Ammon's horn (tissue), 1 donor: ENCODE measurements at regions not wholly inside any gene's neighbourhood (a gene's known extent, or its start where the extent isn't known, plus 50 kb on each side); places are given as distances from the start of the nearest gene placed in this dataset.
"Not testable (repeated sequence)": the region's sequence is repeated elsewhere in the genome, so short reads cannot be mapped to it uniquely, and the experiment has no call there.

Experiments used
- DNase-seq: peaks from one replicate; pipeline ENCODE4 v3.0.0-alpha.2; 2016; ENCODE audit warnings: low spot score

DNA sequence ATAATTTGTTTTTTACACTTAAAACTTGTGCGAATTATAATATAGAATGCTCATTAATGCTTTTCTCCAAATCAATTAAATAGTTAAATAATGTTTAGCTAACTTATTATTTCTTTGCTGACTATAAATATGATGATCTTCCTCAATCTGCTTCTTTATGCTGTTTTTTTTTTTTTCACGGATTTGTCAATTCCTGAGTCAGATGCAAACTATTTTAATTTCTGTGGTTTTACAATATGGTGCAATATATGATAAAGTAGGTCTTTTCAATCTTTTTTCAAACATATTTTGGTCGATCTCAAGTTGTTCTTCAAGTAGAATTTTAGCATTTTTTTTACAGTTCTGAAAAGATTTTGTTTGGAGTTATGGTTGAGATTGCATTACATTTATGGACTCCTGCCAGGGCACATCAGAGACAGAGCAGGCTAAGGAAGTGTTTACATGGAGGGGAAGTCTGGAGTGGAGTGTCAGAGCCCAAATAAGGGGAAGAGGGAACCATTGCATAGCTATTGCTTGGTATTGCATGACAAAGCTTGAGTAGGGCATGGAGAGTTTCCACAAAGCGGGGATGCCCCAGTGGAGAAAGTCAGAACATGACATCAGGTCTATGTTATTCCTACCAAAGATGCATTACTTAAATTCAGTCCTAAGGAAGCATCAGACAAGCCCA lies 204.4 kb downstream of the OTUD1 start:
- DNase-seq, result peak; percentile 44

GRCh38 chr10:23648618-23649017 lies 209.7 kb downstream of the OTUD1 start:
- DNase-seq, result no peak

DNA sequence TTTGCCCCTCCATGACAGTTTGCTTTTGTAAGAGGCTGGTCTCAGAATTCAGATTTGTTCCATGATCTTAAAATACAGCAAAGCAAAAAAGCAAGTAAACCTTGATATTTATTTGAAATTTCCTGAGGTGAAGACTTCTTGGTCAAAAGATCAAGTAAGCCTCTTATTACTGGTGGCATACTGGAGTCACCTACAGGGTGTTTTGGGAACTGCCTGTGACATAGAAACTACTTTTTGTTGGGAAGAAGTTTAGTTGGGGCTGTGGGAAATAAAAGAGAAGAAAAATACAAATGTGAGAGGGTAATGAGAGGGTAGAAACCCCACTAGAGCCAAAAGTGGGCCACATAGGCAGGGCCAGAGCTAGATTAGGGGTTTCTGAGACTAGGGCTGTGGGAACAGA lies 217.9 kb downstream of the OTUD1 start:
- DNase-seq, result no peak

- DNase-seq, result no peak
Observed at GRCh38 chr10:23657677-23658076, 218.8 kb downstream of the OTUD1 start.

- DNase-seq, result not testable (repeated sequence)
Observed at GRCh38 chr10:23671866-23672265, 233.0 kb downstream of the OTUD1 start.

- no peak for DNase-seq
Observed at GRCh38 chr10:23675585-23675984, 236.7 kb downstream of the OTUD1 start.

DNA sequence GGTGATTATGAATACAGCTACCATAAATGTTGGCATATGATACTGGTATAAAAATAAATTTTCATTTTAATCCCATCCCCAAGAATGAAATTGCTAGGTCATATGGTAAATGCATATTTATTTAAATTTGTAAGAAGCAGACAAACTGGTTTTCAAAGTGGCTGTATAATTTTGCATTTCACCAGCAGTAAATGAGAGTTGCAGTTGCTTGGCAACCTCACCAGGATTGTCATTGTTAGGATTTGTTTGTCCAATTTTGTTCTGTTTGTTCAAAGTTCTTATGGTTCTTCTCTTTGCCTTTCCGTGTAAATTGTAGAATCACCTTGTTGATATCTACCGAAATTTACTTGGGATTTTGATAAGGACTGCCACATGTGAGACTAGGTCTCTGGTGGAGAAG lies 237.4 kb downstream of the OTUD1 start:
- DNase-seq, result no peak

DNA sequence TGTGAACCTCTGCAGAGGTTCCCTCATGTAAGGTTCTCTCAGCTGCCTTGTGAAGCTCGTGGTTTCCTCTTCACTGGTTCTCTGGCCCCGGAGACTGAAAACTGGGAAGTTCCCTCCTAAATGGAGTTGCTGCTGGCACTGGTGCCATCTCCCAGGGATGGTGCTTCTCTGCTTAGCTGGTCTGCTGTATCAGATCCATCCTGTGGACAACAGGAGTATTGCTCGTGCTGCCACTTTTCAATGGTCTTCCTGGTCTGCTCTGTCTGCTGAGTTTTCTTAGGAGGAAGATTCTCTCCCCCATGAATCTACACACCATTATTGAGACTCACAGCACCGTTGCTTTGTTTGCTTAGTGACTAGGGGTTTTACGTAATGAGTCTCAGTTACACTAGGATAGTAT lies 247.8 kb downstream of the OTUD1 start:
- no peak for DNase-seq

DNA sequence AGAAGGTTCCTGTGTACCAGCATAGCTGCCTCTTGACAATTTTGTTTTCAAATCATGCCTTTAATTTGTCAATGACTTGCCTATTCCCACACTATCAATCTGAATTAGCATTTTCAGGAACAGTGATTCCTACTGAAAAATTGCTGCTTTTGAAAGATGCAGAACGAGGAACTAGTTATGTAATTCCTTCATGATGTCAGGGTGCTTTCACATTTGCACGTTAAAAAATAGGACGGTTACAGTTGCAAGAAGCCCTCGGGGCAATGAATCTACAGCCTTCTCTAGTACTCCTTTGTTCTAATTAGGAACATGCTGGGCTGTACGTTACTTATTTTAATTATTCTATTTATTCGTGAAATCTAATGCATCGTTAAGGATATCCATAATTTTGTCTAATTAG lies 253.9 kb downstream of the OTUD1 start:
- no peak for DNase-seq

GRCh38 chr10:23693501-23693901 lies 254.6 kb downstream of the OTUD1 start:
- DNase-seq, result no peak

DNA sequence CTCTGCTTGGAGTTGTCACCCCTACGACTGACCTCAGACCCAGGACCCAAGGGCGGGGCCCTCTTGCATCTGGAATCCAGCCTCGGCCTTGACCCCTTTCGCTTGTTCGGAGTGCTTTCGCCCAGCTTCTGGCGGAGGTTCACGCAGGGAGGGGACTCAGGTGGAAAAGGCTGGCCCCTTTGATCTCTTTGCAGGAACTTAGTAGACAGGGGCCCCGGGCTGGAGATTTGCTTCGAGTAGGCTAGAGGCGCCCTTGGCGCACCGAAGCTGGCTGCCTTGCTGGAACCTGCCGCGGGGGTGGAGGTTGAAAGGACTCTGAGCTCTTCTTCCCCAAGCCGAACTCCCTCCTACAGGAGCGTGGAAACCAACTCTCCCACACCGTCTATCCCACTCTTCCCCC lies 255.1 kb downstream of the OTUD1 start:
- no peak for DNase-seq

GRCh38 chr10:23694446-23694920 lies 255.6 kb downstream of the OTUD1 start:
- DNase-seq, result peak; percentile 33

GRCh38 chr10:23694921-23695824 lies 256.3 kb downstream of the OTUD1 start:
- DNase-seq, result no peak

- DNase-seq, result no peak
Observed at GRCh38 chr10:23695825-23696420, 257.0 kb downstream of the OTUD1 start.

DNA sequence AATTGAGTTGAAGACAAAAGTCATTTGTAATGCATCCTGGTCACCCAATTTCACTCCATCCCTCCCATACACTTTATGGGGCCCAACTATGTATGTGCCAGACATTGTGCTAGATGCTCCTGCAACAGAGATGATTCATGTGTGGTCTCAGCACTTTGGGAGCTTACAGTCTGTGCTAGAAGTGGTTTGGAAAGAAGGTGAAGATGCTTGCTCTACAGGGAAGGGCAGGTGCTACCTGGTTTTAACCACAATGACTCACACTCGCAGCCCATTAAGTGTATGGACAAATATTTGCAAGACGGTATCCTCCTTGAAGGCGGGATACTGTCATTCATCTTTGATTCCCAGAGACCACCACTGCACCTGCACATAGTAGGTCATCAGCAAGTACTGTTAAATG lies 257.6 kb downstream of the OTUD1 start:
- DNase-seq, result no peak

- peak; percentile 80 for DNase-seq
Observed at GRCh38 chr10:23702977-23703414, 264.1 kb downstream of the OTUD1 start.

GRCh38 chr10:23715363-23715762 lies 276.5 kb downstream of the OTUD1 start:
- DNase-seq, result no peak

- DNase-seq, result no peak
Observed at GRCh38 chr10:23717913-23718312, 279.0 kb downstream of the OTUD1 start.

- peak; percentile 74 for DNase-seq
Observed at GRCh38 chr10:23718946-23719345, 280.1 kb downstream of the OTUD1 start.

DNA sequence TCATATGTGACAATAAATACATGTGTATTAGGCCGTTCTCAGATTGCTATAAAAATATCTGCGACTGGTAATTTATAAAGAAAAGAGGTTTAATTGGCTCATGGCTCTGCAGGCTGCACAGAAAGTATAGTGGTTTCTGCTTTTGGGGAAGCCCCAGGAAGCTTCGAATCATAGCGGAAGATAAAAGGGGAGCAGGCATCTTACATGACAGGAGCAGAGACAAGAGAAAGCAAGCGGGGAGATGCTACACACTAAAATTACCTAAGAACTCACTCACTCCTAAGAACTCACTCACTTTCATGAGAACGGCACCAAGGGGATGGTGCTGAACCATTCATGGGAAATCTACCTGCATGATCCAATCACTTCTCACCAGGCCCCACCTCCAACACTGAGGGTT lies 284.9 kb downstream of the OTUD1 start:
- DNase-seq, result no peak

GRCh38 chr10:23725548-23725947 lies 286.7 kb downstream of the OTUD1 start:
- no peak for DNase-seq

DNA sequence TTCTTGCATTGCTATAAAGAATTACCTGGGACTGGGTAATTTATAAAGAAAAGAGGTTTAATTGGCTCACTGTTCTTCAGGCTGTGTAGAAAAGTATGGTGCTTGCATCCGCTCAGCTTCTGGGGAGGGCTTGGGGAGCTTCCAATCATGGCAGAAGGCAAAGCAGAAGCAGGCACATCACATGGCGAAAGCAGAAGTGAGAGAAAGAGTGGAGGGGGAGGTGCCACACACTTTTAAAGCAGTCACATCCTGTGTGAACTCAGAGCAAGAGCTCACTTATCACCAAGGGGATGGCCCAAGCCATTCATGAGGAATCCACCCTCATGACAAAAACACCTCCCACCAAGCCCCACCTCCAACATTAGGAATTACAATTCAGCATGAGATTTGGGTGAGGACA lies 303.5 kb downstream of the OTUD1 start:
- no peak for DNase-seq

- DNase-seq, result no peak
Observed at GRCh38 chr10:23742807-23743206, 303.9 kb downstream of the OTUD1 start.
